GM21576 (cell line): ENCODE measurements at regions not wholly inside any gene's neighbourhood (a gene's known extent, or its start where the extent isn't known, plus 50 kb on each side); places are given as distances from the start of the nearest gene placed in this dataset.

Experiments used
- ATAC-seq: cut with Tn5 transposase; IDR thresholded peaks from one replicate; pipeline ENCODE4 v1.9.1; 2021; ENCODE audit warnings: mild to moderate bottlenecking, moderate library complexity; ENCODE audit not compliant: unreplicated experiment

DNA sequence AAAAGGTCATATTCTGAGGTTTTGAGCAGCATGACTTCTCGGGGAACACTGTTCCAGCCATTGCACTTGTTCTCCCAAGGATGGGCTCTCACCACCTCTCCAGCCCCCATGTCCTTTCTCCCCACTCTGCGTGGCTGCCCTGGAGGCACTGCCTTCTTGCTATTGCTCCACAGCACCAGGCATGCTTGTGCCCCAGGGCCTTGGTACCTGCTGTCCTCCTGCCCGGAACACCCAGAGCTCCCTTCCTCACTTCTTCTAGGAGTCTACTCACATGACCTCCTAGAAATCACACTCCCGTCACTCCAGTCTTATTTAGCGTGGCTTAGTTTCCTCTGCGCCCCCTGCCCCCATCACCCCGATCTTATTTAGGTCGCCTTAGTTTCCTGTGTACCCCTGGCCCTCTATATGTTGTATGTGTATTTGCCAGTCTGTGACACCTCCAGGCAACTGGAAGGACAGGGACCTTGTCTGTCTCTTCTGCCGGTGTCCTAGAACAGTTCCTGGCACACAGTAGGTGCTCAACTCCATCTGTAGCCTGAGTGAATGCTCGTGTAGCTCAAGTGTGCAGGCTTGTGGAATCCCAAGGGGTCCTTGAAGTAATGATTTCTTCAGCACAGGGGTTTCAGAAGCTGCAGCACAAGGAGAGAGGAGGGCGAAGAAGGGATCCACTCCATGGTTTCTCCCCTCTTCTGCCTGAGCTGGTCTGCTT is 208.6 kb upstream of the CIBAR2 start:
- ATAC-seq = no peak

DNA sequence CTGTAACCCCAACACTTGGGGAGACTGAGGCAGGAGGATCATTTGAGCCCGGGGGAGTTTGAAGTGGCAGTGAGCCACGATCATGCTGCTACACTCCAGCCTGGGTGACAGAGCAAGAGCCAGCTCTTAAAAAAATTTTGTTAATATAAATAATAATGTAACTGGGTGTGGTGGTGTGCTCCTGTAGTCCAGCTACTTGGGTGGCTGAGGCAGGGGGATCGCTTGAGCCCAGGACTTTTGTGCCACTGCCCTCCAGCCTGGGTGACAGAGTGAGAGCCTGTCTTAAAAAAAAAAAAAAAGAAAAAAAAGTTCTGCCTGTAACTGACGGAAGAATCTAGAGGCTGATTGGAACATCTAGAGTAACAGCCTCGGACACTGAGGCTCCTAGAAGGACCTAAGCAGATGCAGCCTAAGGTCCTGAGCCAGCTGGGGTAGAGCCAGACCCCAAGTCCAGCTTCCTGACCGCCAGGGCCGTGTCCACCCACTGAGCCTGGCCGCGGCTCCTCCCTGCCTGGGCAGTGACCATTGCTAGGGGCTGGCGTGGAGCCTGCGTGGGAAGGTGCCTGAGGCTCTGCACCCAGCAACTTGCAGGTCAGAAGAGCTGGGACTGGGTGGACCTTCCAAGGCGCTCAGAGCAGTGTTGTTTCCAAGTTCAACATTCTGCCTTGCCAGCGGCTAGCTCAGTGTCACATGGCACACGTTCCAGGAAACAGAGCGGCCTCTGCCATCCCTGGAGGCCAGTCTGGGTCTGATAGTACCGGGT is 209.4 kb upstream of the CIBAR2 start:
- ATAC-seq = no peak

DNA sequence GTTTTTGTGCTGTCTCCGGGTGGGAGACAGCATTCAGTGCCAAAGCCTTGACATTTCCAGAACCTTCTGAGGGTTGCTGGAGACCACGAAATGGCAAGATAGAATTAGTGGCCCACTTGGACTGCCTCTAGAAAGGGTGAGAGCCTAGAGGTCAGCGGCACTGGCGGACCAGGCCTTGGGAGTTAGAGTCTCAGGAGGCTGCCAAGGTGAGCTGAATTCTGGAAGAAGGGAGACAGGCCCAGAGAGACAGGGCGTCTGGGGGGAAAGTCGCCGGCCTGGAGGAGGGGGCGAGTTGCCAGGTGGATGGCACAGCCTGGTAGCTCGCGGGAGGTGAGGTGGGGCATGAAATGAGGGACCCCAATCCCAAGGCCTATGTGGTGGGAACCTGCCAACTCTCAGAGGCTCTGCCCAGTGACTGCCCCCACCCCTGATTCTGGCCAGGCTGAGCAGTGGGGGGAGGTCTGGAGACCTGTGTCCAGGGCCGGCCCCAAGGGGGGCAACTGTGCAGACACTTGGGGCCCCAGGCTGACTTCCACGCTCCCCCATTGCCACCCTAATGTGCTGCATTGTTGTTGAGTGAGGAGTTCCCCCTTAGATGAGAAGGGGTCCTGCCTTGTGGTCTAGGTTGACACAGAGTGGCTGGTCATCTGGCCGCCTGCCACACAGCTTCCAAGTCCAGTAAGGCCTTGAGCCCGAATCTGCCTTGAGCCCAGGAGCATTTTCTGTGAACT is 211.1 kb upstream of the CIBAR2 start:
- ATAC-seq = no peak

DNA sequence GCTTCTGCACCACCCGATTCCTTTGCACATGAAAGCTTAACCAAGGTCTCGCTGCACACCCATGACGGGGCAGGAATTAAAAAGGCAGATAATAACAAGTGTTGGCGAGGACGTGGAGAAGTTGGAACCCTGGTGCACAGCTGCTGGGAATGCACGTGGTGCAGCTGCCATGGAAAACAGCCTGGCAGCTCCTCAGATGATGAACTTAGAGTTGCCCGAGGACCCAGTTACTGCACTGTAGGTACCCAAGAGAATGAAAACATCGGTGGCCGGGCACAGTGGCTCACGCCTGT is 211.6 kb upstream of the CIBAR2 start:
- no peak for ATAC-seq

DNA sequence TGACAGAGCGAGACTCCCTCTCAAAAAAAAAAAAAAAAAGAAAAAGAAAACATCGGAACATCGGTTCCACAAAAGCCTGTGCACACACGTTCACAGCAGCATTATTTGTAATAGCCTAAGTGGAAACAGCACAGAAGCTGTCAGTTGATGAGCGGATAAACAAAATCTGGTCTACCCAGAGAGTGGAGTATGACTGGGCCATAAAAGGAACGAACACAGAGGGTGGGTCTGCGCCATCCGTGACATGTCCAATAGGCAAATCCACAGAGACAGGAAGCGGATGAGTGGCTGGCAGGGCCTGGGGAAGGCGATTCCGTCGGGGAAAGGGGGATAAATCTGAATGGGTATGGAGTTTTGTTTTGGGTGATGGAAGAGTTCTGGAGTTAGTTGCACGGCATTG is 212.2 kb upstream of the CIBAR2 start:
- no peak for ATAC-seq

DNA sequence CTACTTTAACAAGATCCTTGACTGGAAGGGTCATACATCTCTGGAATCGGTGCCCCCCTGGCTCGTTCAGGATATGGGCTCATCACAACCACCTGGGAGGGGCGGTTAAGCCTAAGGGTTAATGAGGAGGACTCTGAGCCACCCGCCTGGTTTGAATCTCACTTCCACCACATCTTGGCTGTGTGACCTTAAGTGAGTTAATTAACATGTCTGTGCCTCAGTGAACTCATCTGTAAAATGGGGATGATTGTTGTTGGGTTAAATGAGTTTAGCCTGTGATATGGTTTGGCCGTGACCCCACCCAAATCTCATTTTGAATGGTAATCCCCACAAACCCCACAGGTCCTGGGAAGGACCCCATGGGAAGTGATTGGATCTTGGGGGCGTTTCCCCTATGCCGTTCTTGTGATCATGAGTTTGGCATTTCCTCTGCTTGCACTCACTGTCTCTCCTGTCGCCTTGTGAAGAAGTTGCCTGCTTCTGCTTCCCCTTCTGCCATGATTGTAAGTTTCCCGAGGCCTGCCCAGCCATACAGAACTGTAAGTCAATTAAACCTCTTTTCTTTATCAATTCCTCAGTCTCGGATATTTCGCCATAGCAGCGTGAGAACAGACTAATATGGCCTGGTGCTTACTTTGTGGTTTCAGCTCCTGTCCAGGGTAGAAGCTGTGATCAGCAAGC is 214.0 kb upstream of the CIBAR2 start:
- ATAC-seq = no peak

DNA sequence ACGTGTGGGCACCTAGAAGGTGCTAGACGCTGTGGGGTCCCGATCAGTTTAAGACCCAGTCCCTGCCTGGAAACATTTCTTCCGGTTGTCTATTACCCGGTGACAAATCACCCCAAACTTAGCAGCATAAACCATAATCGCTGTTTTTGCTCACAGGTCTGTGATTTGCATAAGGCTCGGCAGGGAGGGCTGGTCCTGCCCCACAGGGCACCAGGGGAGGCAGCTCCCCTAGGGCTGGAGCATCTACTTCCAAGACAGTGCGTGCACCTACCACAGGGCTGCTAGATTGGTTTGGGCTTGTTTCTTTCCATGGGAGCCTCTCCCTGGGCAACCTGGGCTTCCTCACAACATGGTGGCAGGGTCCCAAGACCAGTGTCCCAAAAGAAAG is 214.5 kb upstream of the CIBAR2 start:
- ATAC-seq = no peak

DNA sequence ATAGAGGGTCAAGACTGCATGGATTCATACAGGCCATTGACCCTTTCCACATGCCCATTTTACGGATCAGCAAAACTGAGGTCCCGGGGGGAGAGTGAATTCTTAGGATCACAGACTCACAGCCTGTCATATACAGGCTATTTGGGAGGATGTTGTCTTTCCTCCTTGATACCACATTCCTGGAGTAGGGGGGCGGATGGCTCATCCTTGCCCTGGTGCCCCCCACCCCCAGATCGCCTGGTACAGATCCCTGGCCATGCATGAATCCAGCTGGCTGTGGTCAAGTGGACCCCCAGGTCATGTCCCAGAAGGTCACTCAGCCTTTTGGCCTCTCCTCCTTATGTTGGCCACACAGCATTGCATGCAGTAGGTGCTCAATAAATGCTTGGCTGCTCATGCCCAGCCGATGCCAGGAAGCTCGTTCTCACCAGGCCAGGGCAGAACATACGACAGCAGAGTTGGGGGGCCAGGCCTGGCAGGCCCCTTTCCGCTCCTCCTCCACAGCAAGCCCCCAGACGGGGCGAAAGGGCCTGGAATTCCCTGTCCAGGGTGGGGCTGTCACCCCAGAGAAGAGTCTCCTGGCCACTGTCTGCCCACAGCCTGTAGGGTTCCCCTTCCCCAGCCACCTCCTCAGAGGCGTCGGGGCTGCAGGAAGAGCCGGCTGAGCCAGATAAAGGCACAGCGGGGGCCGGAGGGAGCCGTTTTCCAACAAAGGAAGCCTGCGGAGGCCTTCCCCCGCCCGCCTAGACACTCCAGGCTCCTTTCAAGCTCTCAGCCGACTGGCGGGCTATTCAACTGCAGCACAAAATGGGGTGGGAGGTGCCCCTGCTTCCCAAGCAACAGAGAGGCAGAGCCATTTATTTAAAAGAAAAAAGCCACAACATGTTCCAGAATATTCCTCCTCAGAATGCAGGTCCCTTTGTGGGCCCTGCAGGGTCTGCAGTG is 215.7 kb upstream of the CIBAR2 start:
- no peak for ATAC-seq

DNA sequence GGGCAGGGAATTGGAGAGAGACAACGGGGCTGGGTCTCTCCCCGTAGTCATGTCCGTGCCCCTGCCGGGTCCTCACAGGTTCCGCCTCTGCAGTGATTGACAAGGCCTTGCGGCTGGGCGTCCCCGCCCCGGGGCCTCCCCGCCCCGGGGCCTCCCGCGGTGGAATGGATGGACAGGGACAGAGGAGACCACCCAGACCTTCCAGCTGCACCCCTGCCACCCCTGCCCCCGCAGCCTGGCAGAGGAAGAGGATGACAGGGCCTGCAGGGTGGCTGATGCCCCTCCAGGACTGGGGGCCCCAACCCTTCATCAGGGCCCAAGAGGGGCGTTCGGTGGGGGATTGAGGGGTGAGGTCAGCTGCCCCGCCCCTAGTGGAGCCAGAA is 216.4 kb upstream of the CIBAR2 start:
- ATAC-seq = no peak

DNA sequence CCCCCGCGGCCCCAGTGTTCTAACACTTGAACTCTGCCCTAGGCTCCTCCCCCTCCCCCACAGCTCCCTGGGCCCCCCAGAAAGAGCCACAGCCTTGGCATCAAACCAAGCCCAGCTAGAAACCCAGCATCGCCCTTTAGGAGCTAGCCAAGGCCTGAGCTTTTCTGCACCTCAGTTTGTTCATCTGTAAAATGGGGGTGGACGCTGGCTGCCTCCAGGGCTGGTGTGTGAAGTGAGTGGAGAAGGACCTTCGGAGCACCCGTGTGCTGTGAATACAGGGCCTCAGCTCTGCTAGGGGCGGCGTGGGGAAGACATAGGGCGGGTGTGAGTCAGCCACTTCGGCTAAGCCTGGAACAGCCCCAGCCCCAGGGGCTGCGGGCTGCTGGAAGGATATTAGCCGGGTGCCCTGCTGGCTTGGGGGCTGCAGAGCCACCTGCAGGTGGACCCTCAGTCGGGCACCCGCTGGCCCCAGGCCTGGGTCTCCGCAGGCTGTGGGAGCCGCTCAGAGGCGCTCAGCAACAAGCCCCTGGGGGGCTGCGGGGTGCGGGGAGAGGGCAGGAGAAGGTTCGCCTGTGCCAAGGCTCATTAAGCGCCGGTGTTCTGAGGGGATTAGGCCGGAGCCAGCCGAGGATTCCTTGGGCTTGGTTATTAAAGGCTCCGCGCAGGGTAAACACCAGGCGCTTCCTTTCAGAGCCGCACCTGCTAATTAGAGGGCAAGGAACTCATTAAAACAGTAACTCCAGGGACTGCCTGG is 217.0 kb upstream of the CIBAR2 start:
- ATAC-seq = no peak

DNA sequence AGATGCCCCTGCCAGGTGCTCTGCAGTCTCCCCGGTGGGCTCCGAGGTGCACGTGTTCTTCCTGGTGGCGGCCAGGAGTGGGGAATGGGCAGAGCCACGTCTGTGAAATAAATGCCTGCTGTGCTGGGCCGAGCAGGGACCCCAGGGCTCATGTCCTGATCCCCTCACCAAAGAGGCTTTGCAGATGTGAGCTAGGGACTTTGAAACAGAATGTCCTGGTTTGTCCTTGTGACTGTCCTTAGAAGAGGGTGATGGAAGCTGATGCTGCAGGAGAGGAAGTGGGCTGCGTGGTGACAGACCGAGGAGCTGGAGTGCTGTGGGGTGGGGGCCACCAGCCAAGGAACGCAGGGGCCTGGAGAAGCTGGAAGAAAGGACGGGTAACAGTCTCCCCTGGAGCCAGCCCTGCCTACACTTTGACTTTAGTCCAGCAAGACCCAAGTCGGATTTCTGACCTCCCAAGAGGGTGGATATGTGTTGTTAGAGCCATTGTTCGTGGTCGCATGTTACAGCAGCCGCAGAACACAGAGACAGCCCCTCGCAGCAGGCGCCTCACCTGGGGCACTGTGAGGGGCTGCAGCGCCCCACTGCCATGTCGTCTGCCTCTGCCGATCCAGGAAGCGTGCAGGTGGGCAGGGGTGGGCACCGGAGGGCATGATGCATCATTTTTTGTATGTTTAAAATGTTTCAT is 217.9 kb upstream of the CIBAR2 start:
- no peak for ATAC-seq

DNA sequence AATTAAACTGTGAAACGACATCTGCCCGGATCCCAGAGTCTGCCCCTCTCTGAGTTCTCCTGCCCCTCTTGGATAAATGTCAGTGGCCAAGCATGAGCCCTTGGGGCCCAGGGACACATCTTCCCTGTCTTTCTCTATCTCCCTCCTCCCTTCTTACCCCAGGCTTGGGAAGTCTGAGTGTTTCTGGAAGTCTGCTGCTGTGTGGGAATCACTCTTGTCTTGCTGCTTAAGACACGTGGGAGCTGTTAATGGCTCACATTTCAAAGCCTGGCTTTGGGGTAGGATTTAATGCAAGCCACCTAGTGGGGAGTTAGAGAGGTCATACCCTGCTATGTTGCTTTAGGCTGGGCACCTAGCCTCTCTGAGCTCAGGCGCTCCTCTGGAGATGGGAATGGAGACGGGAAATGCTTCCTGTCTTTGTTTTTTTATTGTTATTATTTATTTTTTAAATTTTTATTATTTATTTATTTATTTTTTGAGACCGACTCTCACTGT is 218.5 kb upstream of the CIBAR2 start:
- no peak for ATAC-seq

DNA sequence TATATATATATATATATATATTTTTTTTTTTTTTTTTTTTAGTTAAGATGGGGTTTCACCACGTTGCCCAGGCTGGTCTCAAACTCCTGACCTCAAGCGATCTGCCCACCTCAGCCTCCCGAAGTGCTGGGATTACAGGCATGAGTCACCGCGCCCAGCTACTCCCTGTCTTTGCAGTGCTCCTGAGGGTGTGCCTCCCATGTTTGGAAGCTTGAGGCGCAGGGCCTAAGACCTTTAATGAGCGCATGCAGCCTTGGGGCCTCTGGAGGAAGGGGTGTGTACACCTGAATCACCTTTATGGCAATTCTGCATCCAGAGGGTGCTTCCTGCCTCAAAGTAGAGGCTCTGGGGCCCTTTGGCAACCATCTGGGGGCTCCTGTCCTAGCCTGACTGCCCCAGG is 219.4 kb upstream of the CIBAR2 start:
- ATAC-seq = no peak

DNA sequence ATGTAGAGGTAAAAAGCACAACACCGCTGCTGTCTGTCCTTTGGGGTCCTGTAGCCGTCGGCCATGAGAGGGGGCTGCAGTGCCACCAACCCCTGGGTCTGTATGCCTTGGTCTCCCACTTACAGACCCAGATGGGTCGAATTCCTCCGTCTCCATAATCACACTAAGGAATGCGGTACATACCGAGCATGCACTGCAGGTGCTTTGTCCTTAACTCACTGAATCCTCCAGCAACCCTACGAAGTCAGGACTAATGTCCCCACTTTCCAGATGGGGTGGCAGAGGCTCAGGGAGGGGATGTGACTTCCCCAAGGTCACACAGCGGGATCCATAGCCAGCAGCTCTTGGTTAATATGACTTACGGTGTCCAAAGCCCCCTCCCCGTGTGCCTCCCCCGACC is 219.9 kb upstream of the CIBAR2 start:
- ATAC-seq = no peak

DNA sequence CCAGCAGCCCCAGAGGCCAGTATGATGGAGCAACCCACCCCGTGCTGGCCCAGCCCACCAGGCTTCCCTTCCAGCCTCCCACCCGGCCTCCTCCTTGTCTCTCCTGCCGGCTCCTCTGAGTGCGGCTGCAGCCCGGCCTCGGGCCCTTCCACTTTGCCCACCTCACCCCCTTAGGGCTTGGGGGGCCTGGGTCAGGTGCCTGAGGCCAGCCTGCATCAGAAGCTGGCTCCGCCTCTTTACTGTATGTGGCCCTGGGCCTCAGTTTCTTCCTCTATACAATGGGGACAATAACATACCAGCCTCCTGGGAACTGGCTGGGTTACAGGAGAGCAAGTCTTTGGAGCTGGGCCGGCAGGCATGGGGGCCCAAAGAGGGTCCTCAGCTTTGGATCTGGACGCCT is 221.1 kb upstream of the CIBAR2 start:
- ATAC-seq = no peak

DNA sequence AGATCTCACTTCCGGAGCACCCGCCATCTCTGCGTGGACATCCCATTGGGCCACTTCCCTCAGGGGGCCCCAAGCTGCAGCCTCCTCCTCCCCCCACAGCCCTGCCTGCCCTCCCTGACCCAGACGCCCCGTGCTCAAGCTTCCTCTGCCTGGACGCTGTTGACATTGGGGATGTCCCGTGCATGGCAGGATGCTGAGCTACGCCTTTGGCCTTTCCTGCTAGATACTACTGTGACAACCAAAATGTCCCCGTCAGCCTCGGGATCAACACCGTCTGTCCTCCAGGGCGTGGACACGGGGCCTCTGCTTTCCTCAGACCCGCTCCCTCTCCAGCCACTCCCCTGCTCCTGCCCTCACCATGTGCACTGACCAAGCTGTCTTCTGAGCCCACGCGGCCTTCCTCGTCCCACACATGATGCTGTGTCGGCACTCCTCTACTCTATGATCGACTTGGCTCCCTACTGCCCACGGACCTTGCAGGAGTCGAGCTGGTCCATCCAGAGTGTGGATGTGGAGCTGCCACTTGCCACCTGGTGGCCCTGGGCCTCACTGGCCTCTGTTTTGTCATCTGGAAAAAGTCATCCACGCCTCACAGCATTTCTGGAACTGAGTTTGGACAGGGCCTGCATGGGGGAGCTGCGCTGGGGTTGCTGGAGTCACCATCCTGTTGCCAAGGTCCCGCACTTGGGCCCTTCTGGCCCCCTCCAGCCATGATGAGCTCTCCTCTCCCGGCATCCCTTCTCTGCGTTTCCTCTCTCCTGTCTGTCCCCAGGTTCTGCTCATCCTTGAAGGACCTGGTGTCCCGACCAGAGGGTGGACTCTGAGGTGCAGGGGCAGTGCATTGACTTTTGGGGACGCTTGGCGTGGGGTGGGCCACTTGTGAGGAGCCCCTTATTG is 221.7 kb upstream of the CIBAR2 start:
- no peak for ATAC-seq

DNA sequence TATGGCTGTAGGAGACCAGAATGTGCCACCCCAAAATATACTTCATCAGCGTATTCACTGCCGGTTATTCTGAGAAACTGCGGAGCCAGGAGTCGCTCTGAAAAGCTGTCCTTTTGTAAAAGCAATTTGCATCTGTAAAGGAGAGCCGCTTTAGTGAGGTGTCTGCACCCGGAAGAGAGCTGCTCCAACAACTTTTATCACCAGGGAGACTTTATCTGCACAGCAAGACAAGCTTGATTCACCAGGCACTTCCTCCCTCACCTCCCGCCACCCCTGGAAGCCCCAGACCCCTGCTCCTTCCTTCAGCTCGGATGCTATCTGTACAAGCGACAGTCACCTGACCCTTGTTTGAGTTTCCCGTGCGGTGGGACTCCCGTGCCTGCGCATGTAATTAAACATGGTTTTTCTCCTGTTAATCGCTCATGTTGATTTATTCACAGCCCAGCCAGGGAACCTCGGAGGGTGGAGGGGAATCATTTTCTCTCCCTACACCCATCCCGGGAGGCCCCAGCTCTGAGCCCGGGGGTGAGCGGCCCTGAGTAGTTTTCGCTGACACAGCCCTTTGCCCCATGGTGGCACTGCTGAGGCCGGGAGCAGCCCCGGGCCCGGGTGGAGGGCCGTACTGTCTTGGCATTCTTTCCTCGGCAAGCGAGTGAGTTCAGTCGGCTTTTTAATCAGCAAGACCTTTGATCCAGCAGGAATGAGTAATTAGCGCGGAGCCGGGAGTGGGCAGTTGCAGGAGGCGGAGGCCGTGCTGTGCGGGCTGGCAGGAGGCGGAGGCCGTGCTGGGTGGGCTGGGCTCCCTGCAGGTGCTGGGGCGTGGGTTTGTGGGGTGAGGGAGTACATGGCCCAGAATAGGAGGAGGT is 222.7 kb upstream of the CIBAR2 start:
- ATAC-seq = no peak
